Fibroblast of the conjunctiva (primary cell): ENCODE measurements at regions not wholly inside any gene's neighbourhood (a gene's known extent, or its start where the extent isn't known, plus 50 kb on each side); places are given as distances from the start of the nearest gene placed in this dataset.
A peak's percentile ranks its signal among the peaks of the same experiment; 100 is the strongest.

Source experiments
- DNase-seq: peaks from one replicate; pipeline ENCODE4 v3.0.0-alpha.2; 2010; ENCODE audit warnings: low read depth

DNA sequence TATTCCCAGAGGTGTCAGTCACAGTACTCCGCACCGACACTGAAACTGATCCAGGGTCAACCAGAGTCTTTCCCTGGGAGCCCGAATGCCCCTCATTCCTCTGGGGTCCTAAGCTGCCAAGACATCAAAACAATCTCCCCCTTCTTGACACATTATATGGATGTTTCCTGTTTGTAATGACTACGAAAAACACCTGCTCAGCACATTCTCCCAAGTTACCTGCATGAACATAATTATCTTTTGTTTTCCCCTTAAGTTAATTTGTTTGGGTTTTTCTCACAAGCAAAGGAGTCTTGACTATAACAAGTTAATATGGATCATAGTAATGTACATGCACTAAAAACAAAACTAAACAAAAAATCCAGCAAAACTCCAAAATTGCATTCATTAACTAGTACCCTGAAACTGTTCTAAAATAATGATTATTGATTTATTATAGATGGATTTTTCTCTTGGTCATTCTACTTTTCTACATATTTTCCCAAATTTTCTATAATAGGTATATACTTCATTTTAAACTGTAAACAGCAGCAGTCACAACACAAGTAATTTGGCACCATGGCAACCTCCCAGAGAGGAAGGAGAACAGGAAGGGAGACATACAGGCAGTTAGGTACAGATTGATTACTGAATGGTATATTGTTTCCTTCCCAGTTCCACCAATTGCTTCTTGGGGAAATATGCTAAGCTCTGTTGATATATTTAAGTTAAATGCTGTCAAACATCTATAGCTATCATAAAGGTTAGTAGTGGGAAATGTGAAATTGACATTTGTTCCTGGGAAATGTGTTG lies 631.5 kb downstream of the METTL15 start:
- DNase-seq, result no peak

DNA sequence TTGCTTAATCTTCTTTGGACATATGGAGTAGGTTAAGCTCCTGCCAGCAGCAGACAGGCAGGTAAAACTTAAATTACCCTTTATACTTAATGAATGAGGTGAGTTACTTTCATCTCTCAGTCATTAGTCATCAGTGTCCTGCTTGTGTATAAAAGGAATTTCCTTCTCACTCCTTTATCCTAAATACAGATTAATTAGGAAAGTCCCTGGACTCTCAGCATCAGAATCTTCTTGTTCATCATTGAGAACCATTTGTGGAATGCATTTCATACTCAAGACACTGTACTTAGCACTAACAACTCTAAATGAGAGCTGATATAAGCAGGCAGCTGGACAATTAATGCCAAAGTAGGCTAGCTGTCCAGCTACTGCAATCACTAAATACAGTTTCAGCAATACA lies 630.4 kb downstream of the METTL15 start:
- no peak for DNase-seq

DNA sequence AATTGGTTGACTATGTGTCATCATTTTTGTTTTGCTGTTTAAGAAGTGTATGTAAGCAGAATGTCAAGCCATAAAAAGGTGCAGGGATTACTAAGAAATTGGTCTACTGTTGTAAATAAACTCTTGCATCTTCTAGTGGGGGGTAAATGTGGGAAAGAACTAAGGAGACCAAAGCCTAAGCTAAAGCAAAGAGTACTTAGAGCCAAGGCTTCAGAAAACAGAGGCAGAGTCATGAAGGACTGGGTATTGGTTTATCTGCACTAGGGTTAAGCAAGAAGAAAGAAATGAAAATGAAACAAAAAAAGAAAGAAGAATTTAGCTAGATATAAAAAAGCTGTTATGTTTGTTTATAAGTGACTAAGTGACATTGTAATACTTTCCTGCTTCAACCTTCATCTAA lies 628.1 kb downstream of the METTL15 start:
- no peak for DNase-seq

GRCh38 chr11:28735511-28735910 lies 627.3 kb downstream of the METTL15 start:
- no peak for DNase-seq

DNA sequence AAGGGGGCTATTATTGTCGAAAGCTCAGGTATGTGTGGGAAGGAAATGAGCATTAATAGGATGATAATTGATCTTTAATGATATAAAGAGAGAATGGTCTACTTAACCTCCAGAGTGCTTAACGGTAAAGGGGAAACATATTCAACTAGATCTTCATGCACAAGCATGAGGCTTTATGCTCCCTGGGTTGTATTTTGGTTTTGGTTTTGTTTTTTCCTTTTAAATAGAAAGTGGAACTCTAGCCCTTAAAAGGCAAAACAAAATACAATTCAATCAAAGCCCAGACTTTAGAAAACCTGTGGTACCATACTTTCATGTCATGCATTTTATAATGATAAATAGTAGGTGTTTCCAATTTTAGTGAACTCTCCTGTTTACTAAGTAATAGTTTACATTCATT lies 622.7 kb downstream of the METTL15 start:
- DNase-seq, result no peak

DNA sequence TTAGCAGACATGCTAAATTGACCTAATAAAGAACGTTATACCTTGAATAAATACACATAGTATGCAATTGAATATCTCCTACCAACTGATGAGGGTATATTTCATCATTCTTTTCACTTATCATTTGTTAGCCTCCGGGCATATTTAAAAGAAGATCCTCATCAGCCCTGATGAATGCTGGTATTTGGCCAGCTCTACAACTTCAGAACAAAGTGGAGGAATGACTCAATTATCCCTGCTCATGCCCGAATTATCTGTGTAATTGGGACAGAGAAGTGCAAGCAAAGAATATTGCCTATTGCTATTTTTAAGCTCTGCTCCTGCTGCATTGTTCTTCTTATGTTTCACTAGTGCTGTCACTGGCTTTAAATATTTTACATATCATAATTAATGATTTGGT lies 622.1 kb downstream of the METTL15 start:
- no peak for DNase-seq

- DNase-seq, result no peak
These were observed 621.2 kb downstream of the METTL15 start for GRCh38 chr11:28729339-28729738.

DNA sequence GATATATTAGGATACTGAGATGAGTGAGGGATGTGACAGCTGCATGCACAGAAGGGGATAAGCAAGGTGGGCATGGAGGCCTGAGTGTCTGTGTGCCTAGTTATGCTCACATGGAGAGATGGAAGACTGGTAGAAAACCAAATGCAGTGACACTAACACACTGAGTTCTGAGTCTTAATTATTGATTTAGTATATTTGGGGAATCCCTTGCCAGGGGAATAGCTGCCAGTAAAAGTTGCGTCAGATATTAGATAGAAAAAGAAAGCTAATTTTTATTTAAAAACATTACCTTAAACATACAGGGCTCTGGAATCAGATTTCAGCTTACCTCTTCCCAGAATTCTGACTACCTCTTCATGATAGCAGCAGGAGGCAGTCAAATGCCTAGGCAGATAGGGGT lies 620.5 kb downstream of the METTL15 start:
- DNase-seq, result no peak

DNA sequence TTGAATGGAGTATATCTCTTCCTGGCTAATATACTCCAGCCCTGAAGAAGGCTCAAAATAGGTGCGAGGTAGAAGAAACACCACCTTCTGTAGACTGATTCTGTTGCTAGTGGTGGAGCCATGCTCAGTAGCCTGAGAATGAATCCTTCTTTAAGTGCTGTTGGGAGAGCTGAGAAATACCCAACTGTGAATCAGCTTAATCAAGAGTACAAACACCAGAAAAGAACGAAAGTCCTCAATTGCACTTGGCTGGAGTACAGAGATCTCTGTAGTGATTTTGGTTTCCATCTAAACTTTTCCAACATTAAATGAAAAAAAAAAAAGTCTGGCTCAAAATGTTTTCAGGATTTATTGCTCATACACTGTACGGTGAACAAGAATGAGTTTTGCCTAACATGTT lies 619.1 kb downstream of the METTL15 start:
- no peak for DNase-seq

DNA sequence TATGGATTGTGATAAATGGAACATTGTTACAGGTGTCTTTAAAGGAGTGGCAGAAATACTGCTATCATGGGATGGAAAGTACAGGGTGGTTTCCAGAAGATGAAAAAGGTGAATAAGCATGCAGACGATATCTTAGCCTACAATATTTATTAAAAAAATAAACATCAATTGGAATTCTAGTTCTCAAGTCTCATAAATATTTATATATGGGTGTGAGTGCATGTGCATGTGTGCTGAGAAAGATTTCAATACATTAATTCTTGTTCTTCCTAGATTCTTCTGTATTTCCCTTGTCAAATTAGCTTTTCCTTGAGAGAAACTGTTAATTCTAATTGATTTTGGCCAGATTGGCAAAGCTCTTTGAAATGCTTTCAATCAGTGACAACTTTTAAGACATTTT lies 618.2 kb downstream of the METTL15 start:
- no peak for DNase-seq

GRCh38 chr11:28715726-28716125 lies 607.5 kb downstream of the METTL15 start:
- DNase-seq, result no peak

GRCh38 chr11:28713850-28714249 lies 605.7 kb downstream of the METTL15 start:
- DNase-seq, result no peak

GRCh38 chr11:28708075-28708474 lies 599.9 kb downstream of the METTL15 start:
- DNase-seq, result no peak

DNA sequence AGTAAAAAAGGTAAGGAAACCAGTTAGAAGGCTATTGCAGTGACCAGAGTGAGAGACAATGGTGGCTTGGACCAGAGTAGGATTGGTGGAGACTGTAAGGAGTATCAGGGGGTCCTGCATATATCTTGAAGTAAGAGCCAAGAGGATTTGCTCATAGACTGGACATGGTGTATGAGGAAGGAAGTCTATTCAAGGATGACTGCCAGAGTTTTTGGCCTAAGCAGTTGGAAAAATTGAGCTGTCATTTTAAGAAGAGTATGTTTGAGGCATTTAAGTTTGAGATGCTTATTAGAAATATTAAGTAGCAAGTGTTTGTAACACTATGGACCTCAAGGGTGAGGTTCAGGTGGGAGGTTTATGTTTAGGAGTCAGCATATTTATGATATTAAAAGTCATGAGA lies 596.6 kb downstream of the METTL15 start:
- DNase-seq, result no peak

GRCh38 chr11:28703371-28703770 lies 595.2 kb downstream of the METTL15 start:
- no peak for DNase-seq

DNA sequence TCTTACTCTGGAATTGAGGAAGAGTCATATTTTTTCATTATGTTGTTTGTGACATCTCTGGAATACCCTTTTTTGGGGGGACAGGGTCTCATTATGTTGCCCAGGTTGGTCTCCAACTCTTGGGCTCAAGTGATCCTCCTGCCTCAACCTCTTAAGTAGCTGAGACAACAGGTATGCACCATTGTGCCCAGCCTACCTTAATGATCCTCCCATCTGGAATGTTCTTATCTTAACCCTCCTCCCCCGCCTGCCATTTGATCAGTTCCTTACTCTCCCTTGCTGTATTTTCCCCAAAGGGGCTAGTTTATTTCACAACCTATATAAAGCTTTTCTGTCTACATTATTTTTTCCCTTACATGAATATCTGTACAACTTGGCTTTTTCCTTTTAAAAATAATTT lies 594.7 kb downstream of the METTL15 start:
- DNase-seq, result no peak

DNA sequence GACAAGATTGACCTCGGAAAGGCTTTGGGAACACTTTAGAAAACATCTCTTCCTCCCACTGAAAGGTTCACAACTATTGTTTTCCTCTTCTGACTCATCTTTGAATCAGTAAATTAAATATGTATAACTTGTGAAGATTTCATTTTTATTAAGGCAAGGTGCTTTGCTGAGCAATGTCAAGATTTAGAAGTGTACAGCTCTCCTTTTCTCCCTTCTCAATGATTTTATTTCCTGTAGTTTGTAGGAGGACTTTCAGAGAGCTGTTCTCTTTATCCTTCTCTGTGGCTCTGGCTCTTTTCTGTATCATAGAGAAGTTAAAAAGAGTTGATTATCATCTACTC lies 594.2 kb downstream of the METTL15 start:
- no peak for DNase-seq

GRCh38 chr11:28701760-28702449 lies 593.7 kb downstream of the METTL15 start:
- no peak for DNase-seq

DNA sequence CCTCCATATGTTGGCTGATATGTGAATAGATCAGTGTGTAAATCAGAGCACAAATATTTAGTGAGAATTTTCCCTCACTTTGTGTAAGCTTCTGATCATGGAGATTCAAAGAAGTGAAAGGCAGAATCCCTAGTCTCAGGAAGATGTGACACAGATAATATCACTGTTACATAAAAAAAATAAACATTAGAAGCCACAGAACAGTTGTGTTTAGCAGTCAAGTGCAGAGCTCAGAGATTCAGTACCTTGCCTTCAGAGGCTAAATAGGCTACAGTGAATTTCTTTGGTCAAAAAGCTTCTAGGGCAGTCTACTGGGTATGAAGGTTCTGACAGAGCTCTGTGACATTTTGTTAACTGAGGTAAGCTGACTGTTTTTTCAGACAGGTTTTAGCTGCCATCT lies 591.5 kb downstream of the METTL15 start:
- no peak for DNase-seq

DNA sequence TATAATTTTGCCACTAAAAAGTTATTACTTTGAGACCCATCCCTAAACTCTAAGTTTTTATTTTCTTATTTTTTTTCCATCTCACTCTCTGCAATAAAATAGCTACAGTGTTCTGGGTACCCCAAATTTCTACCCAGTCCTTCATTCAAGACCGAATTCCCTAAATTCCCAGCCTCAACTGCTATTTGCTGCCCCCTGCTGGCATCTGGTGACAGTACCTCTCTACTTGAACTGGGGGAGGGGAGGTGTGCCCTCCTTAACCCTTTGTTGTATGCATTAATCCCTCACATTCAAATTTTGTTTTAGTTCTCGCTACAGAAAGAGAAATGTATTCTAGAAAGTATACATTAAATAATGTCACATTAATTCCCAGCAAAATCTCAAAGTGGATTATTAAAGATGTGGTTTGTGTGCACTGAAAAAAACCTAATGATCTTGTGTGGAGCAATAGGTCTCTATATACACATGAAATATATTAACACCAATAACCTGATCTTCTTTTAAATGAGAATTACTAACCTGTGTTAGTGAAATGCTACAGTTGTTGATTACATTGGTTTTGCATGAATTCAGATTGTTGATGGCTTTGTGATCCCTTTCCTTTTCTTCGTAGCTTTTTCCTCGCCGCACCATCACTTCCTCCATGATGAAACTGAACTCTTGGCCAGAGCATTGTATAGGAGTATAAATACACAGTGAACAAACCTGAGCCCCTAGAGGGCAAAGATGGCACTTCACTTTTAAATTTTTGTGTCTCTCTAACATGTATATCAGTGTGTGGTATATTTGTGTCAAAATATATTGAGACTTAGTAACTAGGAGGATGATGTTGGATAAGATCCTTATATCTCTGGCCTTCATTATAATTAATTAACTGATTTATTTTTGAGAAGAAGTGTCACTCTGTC lies 590.0 kb downstream of the METTL15 start:
- peak; percentile 36 for DNase-seq

GRCh38 chr11:28696591-28696990 lies 588.4 kb downstream of the METTL15 start:
- no peak for DNase-seq

DNA sequence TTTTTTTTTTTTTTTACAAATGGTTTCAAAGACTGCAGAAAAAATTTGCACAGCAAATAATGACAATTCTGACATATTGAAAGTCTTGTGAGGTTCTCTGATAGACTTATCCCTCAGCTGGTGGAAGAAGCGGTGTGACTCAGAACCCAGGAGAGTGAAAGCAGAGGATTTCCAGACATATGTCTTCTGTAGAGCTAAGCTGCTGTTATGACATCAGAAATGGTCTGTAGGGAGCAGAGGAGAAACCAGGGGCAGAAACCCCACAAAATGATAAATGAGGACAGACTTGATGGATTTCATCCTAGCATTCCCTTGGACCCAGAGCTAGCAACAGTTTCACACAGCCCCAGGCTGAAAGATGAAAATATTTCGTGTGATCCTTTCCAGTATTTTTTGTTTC lies 582.6 kb downstream of the METTL15 start:
- no peak for DNase-seq
